ENCODE measurements at regions not wholly inside any gene's neighbourhood (a gene's known extent, or its start where the extent isn't known, plus 50 kb on each side); places are given as distances from the start of the nearest gene placed in this dataset.

DNA sequence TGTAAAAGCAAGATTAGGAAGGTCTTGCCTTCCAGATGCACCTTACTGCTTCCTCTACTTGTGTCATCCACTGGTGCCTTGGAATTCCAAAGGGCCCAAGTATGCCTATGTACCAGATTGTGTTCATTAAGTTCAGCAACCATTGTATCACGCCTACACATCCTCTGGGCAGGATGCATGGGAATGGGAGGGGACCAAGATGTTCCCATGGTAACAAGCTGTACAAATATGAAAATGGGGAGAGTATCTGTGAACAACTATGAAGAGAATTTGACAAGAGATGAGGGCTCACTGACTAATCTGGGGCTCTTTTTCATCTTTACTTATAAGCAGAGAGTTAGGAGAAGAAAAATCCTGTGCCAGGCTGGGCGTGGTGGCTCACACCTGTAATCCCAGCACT, 137.8 kb upstream of the MAP1B start:
- WGBS, 5 donors = 57 to 84% (median 69%) methylated on average over 2 of the region's 2 CpGs
- H3K27me3 ChIP-seq (replicated peaks in 1 of 7) = no peaks in the 10 kb centered on the region
- no peak overlapping the region for H3K4me3 ChIP-seq
- no peak overlapping the region for H3K27ac ChIP-seq
- TF ChIP-seq, protein P1, sequence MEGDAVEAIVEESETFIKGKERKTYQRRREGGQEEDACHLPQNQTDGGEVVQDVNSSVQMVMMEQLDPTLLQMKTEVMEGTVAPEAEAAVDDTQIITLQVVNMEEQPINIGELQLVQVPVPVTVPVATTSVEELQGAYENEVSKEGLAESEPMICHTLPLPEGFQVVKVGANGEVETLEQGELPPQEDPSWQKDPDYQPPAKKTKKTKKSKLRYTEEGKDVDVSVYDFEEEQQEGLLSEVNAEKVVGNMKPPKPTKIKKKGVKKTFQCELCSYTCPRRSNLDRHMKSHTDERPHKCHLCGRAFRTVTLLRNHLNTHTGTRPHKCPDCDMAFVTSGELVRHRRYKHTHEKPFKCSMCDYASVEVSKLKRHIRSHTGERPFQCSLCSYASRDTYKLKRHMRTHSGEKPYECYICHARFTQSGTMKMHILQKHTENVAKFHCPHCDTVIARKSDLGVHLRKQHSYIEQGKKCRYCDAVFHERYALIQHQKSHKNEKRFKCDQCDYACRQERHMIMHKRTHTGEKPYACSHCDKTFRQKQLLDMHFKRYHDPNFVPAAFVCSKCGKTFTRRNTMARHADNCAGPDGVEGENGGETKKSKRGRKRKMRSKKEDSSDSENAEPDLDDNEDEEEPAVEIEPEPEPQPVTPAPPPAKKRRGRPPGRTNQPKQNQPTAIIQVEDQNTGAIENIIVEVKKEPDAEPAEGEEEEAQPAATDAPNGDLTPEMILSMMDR (IDR thresholded peaks at IDR 0.05 in 8 of 11, conservative IDR thresholded peaks at IDR 0.05 in 3 of 11) = no peak
- TF ChIP-seq POLR2AphosphoS5 (IDR thresholded peaks at IDR 0.05) (no peak), POLR2A (IDR thresholded peaks at IDR 0.05) (no peak)
- H3K4me1 ChIP-seq = peaks cover 0 to 6% (median 0%) of the 10 kb centered on the region in 6 donors
- no peaks in the 10 kb centered on the region for H3K9me3 ChIP-seq
- no peak for DNase-seq
- intact Hi-C loops (cut with DNase I; ENCODE audit: low total_unique reads) = no loop called here
- H3K36me3 ChIP-seq = no peaks in the 10 kb centered on the region

DNA sequence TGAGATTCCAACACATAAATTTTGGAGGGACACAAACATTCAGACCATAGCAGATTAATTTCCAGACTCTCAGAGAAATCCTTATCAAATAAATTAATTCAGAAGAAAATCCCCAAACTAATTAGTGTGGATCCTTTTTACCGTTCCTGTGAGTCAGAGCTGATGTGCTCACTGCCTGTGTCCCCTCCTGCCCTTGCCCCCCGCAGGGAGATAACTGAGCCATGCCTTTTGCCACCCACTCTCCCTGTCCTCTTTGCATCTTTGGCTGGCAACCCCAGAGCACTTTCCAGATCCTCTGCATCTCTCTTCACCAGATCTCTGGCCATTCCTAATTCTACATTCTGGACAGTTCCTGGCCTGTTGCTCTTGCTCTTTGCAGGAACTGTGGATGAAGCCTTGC, 135.4 kb upstream of the MAP1B start:
- no peak for DNase-seq
- 71 to 92% (median 87%) methylated on average over 2 of the region's 2 CpGs for WGBS, 5 donors
- Histone ChIP-seq H3K4me3 (no peak overlapping the region), H3K4me1 (peaks cover 0 to 6% (median 0%) of the 10 kb centered on the region in 6 donors), H3K36me3 (no peaks in the 10 kb centered on the region), H3K27ac (no peak overlapping the region), H3K9me3 (no peaks in the 10 kb centered on the region), H3K27me3 (replicated peaks in 1 of 7) (no peaks in the 10 kb centered on the region)
- no peak for TF ChIP-seq POLR2AphosphoS5 (IDR thresholded peaks at IDR 0.05)
- TF ChIP-seq, protein P1 (IDR thresholded peaks at IDR 0.05 in 8 of 11, conservative IDR thresholded peaks at IDR 0.05 in 3 of 11) = no peak
- intact Hi-C loops (cut with DNase I; ENCODE audit: low total_unique reads) = no loop called here

DNA sequence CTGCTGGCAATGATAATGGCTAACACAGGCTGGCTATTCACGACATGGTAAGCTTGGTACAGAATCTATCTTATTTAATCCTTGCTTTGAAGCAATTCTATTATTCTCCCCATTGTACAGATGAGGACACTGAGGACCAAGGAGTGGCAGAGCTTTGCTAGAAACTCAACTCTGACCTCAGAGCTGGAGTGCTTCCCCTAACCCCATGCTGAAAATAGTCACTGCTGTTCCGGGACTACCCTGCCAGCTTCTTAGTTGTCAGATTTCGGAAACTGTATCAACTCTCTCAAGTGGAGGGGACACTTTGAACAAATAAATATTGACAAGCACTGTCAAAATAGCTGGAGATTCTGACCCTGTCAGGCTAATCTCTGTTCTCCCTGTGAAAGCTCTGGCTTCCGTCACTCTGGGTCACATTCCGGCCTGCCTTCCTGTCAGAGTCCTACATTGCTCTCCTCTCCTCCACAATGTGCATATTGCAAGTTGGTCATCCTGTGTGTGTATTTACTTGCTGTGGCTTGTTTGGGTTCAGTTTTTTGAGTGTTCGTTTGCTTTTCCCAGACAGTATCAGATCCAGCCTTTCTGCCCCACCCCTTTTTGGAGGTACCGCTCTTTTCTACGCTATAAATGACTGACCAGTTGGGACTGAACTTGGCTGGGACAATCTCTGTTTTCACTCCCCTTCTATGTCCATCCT, 134.3 kb upstream of the MAP1B start:
- DNase-seq = no peak
- 67 to 83% (median 77%) methylated on average over 8 of the region's 8 CpGs for WGBS, 5 donors
- peak overlapping the region in 5 of 8 donors; percentile 36 to 61 (median 49) for H3K27ac ChIP-seq
- intact Hi-C loops (cut with DNase I; ENCODE audit: low total_unique reads) = no loop called here
- no peaks in the 10 kb centered on the region for H3K27me3 ChIP-seq (replicated peaks in 1 of 7)
- peak in 1 of 3 donors; percentile 40 for TF ChIP-seq POLR2AphosphoS5 (IDR thresholded peaks at IDR 0.05)
- TF ChIP-seq, protein P1 (IDR thresholded peaks at IDR 0.05 in 8 of 11, conservative IDR thresholded peaks at IDR 0.05 in 3 of 11) = no peak
- H3K4me1 ChIP-seq = peaks cover 0 to 6% (median 0%) of the 10 kb centered on the region in 6 donors
- no peak overlapping the region for H3K4me3 ChIP-seq
- H3K9me3 ChIP-seq = no peaks in the 10 kb centered on the region
- no peaks in the 10 kb centered on the region for H3K36me3 ChIP-seq

GRCh38 chr5:71973563-71973962, 133.7 kb upstream of the MAP1B start:
- no peaks in the 10 kb centered on the region for H3K27me3 ChIP-seq (replicated peaks in 1 of 7)
- no peak for DNase-seq
- peak overlapping the region in 5 of 8 donors; percentile 36 to 61 (median 49) for H3K27ac ChIP-seq
- peaks cover 0 to 6% (median 0%) of the 10 kb centered on the region in 6 donors for H3K4me1 ChIP-seq
- WGBS, 5 donors = 72 to 76% (median 74%) methylated on average over 3 of the region's 3 CpGs
- TF ChIP-seq POLR2A (IDR thresholded peaks at IDR 0.05) (no peak), POLR2AphosphoS5 (IDR thresholded peaks at IDR 0.05) (no peak)
- TF ChIP-seq, protein P1 (IDR thresholded peaks at IDR 0.05 in 8 of 11, conservative IDR thresholded peaks at IDR 0.05 in 3 of 11) = no peak
- intact Hi-C loops (cut with DNase I; ENCODE audit: low total_unique reads) = no loop called here
- no peaks in the 10 kb centered on the region for H3K9me3 ChIP-seq
- no peak overlapping the region for H3K4me3 ChIP-seq
- no peaks in the 10 kb centered on the region for H3K36me3 ChIP-seq

All from spleen (tissue), 11 donors.